ENCODE measurements at regions not wholly inside any gene's neighbourhood (a gene's known extent, or its start where the extent isn't known, plus 50 kb on each side); places are given as distances from the start of the nearest gene placed in this dataset.
"Not testable (repeated sequence)": the region's sequence is repeated elsewhere in the genome, so short reads cannot be mapped to it uniquely, and the experiment has no call there.

DNA sequence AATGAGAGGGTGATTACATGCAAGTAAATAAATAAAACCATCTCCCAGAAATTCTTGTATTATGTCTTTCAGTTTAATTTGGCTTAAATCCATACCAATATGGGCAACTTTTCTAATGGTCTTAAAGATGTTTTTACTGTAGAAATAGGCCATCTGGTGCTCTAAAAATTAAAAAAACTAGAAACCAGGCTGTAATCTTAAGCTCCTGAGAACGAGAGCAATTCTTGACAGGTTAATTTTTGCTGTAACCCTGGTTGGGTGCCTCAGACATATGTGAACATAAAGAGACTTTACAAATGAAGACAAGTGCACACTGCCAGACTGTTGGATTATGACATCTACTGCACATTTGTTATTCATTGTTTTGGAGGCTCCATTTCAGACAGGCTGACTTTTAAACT, 246.8 kb upstream of the DAB2 start:
- no peak for DNase-seq

GRCh38 chr5:39670955-39671354, 246.2 kb upstream of the DAB2 start:
- DNase-seq, result no peak

DNA sequence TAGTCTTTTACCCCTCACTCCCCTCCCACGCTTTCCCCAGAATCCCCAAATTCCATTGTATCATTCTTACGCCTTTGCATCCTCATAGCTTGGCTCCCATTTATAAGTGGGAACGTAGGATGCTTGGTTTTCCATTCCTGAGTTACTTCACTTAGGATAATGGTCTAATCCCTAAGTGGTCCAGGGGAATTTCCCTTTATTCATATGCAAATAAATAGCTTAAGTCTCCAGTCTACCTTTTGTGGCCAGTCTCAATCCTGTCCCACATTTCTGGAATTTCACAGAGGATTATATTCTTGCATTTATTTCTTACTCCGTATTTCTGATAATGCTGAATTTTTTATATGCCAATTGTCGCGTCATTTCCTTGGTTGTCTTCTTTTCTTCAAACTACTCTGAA, 245.6 kb upstream of the DAB2 start:
- no peak for DNase-seq

DNA sequence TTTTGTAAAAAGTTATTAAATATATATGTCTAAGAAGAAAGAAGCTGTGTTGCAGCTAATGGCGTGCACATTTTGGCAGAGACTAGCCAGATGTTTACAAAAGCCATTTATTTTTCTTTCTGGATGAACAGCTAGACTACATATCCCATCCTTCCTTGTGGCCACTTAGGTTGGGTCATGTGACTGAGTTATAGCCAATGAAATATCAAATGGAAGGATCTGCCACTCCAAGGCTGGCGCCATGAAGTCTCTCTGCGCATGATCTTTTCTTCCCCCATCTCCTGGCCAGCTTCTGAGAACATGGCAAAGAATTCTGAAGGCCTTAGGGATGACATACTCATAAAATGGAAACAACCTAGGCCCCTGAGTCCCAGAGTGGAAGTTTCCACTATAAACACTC, 244.2 kb upstream of the DAB2 start:
- no peak for DNase-seq

DNA sequence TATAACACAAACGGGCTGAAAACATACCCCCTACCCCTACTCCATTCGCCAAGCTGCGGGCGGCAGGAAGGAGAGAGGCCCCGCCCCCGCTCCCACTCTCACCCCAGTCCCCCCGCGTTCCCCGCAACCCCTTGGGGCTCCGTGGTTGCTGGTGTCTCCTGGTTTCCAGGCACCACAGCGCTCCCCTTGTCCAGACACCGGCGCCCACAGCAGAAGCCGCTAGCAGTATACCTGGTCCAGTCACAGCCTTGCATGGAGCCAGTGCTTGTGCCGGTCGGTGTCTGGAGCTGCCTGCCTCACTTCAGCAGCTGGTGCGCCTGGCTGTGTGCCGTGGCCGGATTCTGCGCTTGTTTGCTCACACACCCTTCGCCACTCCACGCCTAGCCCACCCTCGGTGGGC, 240.5 kb upstream of the DAB2 start:
- DNase-seq, result no peak

- DNase-seq, result no peak
Measured at GRCh38 chr5:39662945-39663344, 238.2 kb upstream of the DAB2 start.

GRCh38 chr5:39661026-39661779, 236.4 kb upstream of the DAB2 start:
- no peak for DNase-seq

DNA sequence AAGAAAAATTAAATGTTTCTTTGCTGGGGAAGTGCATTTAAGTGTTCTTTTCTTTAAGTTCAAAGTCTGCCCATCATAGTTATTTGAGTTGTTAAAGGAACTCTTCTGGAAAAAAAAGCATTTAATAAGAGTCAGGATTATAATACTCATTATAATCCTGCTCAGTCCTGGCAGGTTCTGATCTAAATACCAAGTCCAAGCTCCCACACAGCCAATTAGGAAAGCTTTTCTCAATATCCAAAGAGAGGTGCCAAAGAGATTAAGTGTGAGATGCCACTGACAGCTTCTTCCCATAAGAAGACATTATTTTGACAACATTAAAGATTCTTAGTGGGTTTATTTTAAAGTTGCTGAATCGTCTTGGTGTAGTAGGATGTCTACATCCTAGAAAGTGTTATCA, 235.2 kb upstream of the DAB2 start:
- DNase-seq, result no peak

DNA sequence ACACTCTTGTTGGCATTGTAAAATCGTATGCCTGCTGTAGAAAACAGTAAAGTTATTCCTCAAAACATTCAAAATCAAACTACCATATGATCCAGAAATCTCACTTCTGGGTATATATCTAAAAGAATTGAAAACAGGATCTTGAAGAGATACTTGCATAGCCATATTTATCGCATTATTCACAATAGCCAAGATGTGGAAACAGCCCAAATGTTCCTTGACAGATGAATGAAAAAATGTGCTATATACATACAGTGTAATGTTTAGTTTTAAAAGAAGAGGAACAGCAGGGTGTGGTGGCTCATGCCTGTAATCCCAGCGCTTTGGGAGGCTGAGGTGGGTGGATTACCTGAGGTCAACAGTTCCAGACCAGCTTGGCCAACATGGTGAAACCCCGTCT, 234.1 kb upstream of the DAB2 start:
- DNase-seq, result no peak

- DNase-seq, result no peak
Measured at GRCh38 chr5:39657943-39658342, 233.2 kb upstream of the DAB2 start.

DNA sequence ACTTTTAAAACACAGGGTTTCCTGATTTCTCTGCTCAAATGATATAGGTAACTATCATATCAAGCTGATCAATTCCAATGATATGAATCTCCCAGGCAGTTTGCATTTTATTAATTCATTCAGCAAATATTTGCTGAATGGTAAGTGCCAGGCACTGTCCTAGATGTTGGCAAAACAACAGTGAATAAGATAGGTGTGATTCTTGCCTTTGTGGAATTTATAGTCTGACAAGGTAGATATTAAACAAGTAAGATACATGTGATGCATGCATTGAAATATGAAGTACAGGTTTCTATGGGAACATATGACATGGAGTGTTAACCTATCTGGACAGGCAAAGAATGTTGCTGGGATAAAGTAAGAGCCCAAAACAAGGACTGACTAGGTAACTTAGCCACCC, 231.8 kb upstream of the DAB2 start:
- no peak for DNase-seq

DNA sequence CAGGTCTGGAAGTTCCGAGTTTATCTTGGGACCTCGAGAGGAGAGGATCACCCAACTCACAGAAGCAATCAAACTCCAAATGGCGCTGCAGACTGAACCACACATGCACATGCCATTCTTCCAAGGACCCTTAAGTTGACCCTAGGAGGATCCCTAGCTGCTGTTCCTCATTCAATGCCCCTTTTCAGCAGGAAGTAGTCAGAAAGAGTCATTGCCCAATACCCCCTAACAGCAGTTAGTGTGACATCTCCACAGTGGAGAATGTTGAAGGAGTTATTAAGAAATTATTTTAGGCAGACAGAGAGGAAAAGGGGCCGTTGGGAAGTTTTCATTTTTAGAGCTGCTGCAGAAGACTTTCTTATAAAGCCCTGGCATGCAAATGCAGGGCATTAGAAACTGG, 229.9 kb upstream of the DAB2 start:
- no peak for DNase-seq

- not testable (repeated sequence) for DNase-seq
Measured at GRCh38 chr5:39652481-39652880, 227.7 kb upstream of the DAB2 start.

DNA sequence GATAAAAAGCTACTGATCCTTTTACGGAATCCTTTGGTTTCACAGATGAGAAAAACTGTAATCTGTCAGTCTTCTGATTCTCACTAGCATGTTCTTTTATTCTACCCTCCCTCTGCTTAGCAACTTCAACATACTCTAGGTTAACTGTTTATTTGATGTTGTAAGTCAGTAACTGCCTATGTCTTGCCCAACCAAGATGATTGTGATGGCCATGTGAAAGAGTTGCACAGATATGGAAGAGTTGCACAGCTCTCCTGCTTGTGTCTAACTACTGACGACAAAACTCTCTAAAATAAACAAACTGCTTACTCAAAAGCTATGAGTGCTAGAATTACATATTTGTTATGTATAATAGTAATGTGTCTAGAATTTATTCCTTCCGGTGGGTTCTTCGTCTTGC, 227.3 kb upstream of the DAB2 start:
- DNase-seq, result no peak

- no peak for DNase-seq
Measured at GRCh38 chr5:39650008-39650762, 225.4 kb upstream of the DAB2 start.

DNA sequence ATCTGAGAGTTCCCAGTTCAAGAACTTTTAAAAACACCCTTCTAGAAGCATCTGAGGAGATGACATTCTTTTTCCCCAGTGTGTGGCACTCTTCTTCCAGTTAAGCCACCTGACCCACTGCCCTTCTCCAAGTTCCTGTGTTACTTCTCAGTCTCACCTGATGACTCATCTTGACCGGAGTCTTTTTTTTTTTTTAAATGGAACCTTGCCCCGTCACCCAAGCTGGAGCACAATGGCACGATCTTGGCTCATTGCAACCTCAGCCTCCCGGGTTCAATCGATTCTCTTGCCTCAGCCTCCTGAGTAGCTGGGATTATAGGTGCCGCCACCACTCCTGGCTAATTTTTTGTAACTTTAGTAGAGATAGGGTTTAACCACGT, 224.1 kb upstream of the DAB2 start:
- no peak for DNase-seq

DNA sequence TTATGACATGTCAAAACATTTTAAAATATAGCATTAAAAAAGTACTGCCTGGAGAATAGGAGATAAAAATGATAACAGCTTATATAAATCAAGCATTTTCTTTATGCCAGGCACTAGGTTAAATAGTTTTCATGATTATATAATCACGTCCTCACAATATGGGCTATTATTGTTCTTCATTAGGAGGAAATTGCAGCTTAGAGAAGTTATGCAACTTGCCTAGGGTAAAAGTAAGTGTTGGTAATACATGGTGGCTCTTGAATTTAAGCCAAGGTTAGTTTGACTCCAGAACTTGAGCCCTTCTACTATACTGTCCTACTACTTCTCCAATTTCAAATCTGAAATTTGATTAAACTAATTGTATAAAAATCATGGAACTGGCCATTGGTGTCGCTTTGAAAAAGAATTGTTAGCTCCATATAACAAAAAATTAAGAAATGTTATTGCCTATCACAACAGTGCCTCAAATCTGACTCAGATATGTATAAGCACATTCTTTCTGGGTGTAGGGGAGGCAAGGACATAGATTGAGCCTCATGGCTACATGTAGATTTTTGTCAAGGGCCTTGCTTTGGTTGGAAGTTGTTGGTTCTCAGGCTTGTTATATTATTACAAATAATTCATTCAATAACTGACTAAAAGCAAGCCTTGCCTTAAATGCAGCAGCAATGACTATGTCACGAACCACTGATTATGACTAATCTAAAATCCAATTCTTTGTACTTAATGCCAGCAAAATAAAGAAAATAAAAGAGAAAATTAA, 223.5 kb upstream of the DAB2 start:
- DNase-seq, result no peak

DNA sequence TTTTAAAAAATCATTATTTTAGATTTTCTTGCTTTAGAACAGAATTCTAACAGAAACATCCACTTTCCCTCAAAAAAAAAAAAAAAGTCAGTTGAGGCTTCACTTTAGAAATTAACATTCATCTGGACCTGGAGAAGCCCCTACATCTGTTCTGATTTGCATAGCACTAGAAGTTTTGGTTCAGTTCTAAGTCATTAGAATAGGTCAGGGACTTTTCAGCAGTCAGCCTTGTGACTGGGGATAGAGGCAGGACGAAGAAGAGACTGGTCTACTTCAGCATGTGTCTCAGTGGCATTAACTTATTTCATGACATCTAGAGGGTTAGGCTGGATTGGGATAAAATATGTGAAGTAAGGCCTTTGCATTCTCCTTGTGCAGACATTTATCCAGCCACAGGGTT, 215.8 kb upstream of the DAB2 start:
- no peak for DNase-seq

DNA sequence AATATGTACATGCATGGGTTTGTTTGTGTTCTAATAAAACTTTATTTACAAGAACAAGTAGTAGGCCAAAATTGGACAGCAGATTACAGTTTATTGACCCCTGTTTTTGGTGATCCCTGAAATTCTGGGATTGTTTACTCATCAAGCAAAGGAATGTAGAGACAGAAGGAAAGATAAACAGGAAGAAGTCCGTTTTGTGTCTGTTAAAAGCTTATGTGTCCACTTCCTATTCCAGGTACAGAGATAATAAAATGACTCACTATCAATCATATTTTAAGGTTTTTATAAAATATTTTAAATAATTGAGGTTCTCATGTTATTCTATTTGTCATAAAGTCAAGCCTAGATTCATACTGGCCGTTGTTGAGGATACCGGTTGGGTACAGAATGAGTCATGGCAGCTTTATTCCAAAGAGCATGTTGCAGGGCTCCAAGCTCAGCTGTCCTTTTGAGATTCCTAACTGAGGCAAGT, 214.9 kb upstream of the DAB2 start:
- DNase-seq, result no peak

- no peak for DNase-seq
Measured at GRCh38 chr5:39638813-39639212, 214.0 kb upstream of the DAB2 start.

GRCh38 chr5:39633057-39633456, 208.3 kb upstream of the DAB2 start:
- DNase-seq, result no peak

DNA sequence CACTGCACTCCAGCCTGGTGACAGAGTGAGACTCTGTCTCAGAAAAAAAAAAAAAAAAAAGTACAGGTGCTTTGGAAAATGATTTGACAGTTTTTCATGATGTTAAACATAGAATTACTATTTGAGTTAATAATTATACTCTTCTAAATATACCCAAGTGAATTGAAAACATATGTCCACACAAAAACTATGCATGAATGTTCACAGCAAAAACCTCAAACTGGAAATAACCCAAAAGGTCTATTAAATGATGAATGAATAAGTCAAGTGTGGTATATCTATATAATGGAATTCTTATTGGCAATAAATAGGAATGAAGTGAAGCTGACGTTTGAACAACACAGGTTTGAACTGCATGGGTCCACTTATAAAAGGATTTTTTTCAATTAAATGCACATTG, 207.2 kb upstream of the DAB2 start:
- no peak for DNase-seq

DNA sequence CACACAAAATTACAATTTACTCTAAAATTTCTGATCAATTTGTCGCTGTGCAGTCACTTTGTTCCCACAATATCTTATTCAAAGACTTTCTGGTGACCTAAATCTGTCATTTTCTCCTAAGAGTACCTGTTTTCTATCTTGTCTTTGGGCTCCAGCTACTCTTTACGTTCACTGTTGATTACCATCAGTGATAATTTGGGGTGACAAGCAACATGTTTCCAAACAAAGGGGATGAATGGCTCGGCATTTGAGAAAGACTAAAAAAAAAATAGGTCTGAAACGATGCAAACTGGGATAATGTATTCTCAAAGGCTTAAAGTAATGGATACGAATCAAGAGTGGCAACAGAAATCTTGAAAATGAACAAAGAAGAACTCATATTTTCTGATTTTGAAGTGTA, 205.2 kb upstream of the DAB2 start:
- DNase-seq, result no peak

- DNase-seq, result no peak
Measured at GRCh38 chr5:39628348-39628747, 203.6 kb upstream of the DAB2 start.
